ENCODE measurements at regions not wholly inside any gene's neighbourhood (a gene's known extent, or its start where the extent isn't known, plus 50 kb on each side); places are given as distances from the start of the nearest gene placed in this dataset.

- TF ChIP-seq CTCF (IDR thresholded peaks at IDR 0.05; ENCODE audit: low read length) (no peak), EZH2phosphoT487 (IDR thresholded peaks at IDR 0.05; ENCODE audit: low read length) (no peak)
Observed at GRCh38 chr3:28124882-28125281, 116.5 kb upstream of the CMC1 start.
